Activated CD8-positive, alpha-beta memory T cell treated with anti-CD3 and anti-CD28 coated beads, Interleukin-2, amount 10 ng/mL, durations not matched to agents 7 days and 5 days (primary cell): ENCODE measurements at regions not wholly inside any gene's neighbourhood (a gene's known extent, or its start where the extent isn't known, plus 50 kb on each side); places are given as distances from the start of the nearest gene placed in this dataset.

Experiments used
- ATAC-seq: fragments of 150-1000 bp; cut with Tn5 transposase; one replicate; pipeline ENCODE4 v1.10.0; 2021; ENCODE audit warnings: moderate library complexity
- CTCF ChIA-PET: fragments of 350-600 bp; sonication (Branson Sonifier 250); formaldehyde crosslinking; loops from one replicate; lab custom pipeline; 2021; ENCODE audit warnings: antibody characterized with exemption; lab: Charles Lee
- DNase-seq: peaks from one replicate; pipeline ENCODE4 v3.0.0-alpha.2; 2020
- H3K27ac Mint-ChIP-seq: one replicate; pipeline ENCODE4 v1.8.0; 2021; ENCODE audit warnings: mild to moderate bottlenecking, mixed read lengths
- H3K27me3 Mint-ChIP-seq: one replicate; pipeline ENCODE4 v1.8.0; 2021; ENCODE audit warnings: mixed read lengths
- H3K36me3 Mint-ChIP-seq: one replicate; pipeline ENCODE4 v1.8.0; 2021; ENCODE audit warnings: mild to moderate bottlenecking, mixed read lengths
- H3K4me1 Mint-ChIP-seq: one replicate; pipeline ENCODE4 v1.8.0; 2021; ENCODE audit warnings: mixed read lengths
- H3K4me3 Mint-ChIP-seq: one replicate; pipeline ENCODE4 v1.8.0; 2021; ENCODE audit warnings: mild to moderate bottlenecking, moderate library complexity, mixed read lengths
- H3K9me3 Mint-ChIP-seq: one replicate; pipeline ENCODE4 v1.8.0; 2022; ENCODE audit warnings: low read depth, mixed read lengths

GRCh38 chr4:124948976-124949597 is 236.6 kb upstream of the ANKRD50 start:
- no peak for ATAC-seq
- Mint-ChIP-seq H3K4me3 (no peak overlapping the region), H3K4me1 (no peaks in the 10 kb centered on the region), H3K36me3 (no peaks in the 10 kb centered on the region), H3K27me3 (no peaks in the 10 kb centered on the region), H3K27ac (no peak overlapping the region), H3K9me3 (peaks cover 2% of the 10 kb centered on the region)
- DNase-seq, result no peak
- CTCF ChIA-PET, result interaction anchor here (0.7 kb wide), 1 partner anchor 37 kb away, joined by 3 read pairs; no protein-coding TSS in a partner anchor

DNA sequence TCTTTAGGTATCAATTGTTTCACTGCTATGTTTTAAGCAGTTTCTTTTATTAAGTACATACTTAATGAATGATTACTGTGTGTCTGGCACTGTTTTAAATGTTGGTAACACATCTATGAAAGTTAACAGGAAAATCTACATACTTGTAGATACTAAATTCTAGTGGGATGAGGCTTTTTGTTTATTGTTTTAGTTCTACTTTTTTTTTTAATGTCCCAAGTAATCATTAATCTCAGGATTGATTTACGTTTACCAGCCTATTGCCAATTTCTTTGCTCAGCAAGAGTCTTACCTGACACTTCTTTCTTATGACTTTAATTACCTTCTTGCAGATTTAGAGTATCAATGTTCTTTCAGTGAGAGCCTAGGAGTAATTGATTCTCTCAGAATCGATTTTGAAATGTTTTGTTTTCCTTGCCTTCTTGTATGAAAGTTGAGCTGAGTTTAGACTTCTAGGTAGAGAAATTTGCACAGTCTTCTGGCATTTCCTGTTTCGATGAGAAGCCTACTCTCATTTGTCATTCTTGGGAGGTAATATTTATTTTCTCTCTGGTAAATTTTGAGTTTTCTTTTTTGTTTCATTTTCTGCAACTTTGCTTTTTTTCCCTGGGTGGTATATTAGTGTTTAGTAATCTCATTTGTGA is 235.2 kb upstream of the ANKRD50 start:
- Mint-ChIP-seq H3K27me3 (no peaks in the 10 kb centered on the region), H3K27ac (no peak overlapping the region), H3K9me3 (peaks cover 7% of the 10 kb centered on the region), H3K4me1 (no peaks in the 10 kb centered on the region), H3K4me3 (no peak overlapping the region), H3K36me3 (no peaks in the 10 kb centered on the region)
- CTCF ChIA-PET, result no interaction called here
- ATAC-seq (no peak), DNase-seq (no peak)

DNA sequence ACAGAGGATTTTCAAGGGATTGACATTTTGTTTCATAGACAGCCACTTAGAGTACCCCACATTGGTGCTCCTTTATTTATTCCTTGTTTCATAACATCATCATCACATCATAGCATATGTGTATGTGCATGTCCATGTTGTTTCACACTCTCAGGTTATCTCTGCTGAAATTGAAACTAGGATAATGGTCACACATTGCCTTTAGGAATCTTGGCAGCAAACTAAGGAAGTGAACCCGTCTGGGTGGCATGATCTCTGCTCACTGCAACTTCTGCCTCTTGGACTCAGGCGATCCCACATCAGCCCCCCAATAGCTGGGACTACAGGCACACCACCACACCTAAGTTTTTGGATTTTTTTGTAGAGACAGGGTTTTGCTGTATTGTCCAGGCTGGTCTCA is 234.2 kb upstream of the ANKRD50 start:
- H3K36me3 Mint-ChIP-seq, result no peaks in the 10 kb centered on the region
- H3K4me3 Mint-ChIP-seq, result no peak overlapping the region
- DNase-seq, result no peak
- peaks cover 7% of the 10 kb centered on the region for H3K9me3 Mint-ChIP-seq
- no peaks in the 10 kb centered on the region for H3K4me1 Mint-ChIP-seq
- no peak overlapping the region for H3K27ac Mint-ChIP-seq
- CTCF ChIA-PET, result no interaction called here
- no peaks in the 10 kb centered on the region for H3K27me3 Mint-ChIP-seq
- no peak for ATAC-seq

- Mint-ChIP-seq H3K36me3 (no peaks in the 10 kb centered on the region), H3K9me3 (peaks cover 6% of the 10 kb centered on the region), H3K27ac (no peak overlapping the region), H3K4me1 (no peaks in the 10 kb centered on the region), H3K27me3 (no peaks in the 10 kb centered on the region), H3K4me3 (no peak overlapping the region)
- DNase-seq, result no peak
- no peak for ATAC-seq
- CTCF ChIA-PET, result no interaction called here
These were observed 232.9 kb upstream of the ANKRD50 start for GRCh38 chr4:124945422-124945821.

GRCh38 chr4:124943938-124944337 is 231.4 kb upstream of the ANKRD50 start:
- H3K36me3 Mint-ChIP-seq, result no peaks in the 10 kb centered on the region

GRCh38 chr4:124943145-124943889 is 230.8 kb upstream of the ANKRD50 start:
- no peaks in the 10 kb centered on the region for H3K4me1 Mint-ChIP-seq
- H3K36me3 Mint-ChIP-seq, result no peaks in the 10 kb centered on the region
- no peak overlapping the region for H3K4me3 Mint-ChIP-seq
- H3K27ac Mint-ChIP-seq, result no peak overlapping the region
- peaks cover 6% of the 10 kb centered on the region for H3K9me3 Mint-ChIP-seq
- H3K27me3 Mint-ChIP-seq, result no peaks in the 10 kb centered on the region
- CTCF ChIA-PET, result no interaction called here
- ATAC-seq (no peak), DNase-seq (no peak)

More at GRCh38 chr4:124943938-124944337, 231.4 kb upstream of the ANKRD50 start:
- peaks cover 6% of the 10 kb centered on the region for H3K9me3 Mint-ChIP-seq
- no peak for DNase-seq
- H3K27ac Mint-ChIP-seq, result no peak overlapping the region
- CTCF ChIA-PET, result interaction anchor here (0.9 kb wide), 1 partner anchor 22 kb away, joined by 3 read pairs; no protein-coding TSS in a partner anchor
- H3K4me3 Mint-ChIP-seq, result no peak overlapping the region
- ATAC-seq, result no peak
- no peaks in the 10 kb centered on the region for H3K27me3 Mint-ChIP-seq
- H3K4me1 Mint-ChIP-seq, result no peaks in the 10 kb centered on the region

- CTCF ChIA-PET, result no interaction called here
- no peaks in the 10 kb centered on the region for H3K36me3 Mint-ChIP-seq
- peaks cover 6% of the 10 kb centered on the region for H3K9me3 Mint-ChIP-seq
- DNase-seq (no peak), ATAC-seq (no peak)
- H3K4me1 Mint-ChIP-seq, result no peaks in the 10 kb centered on the region
- no peak overlapping the region for H3K27ac Mint-ChIP-seq
- no peak overlapping the region for H3K4me3 Mint-ChIP-seq
- no peaks in the 10 kb centered on the region for H3K27me3 Mint-ChIP-seq
These were observed 228.7 kb upstream of the ANKRD50 start for GRCh38 chr4:124941267-124941666.

DNA sequence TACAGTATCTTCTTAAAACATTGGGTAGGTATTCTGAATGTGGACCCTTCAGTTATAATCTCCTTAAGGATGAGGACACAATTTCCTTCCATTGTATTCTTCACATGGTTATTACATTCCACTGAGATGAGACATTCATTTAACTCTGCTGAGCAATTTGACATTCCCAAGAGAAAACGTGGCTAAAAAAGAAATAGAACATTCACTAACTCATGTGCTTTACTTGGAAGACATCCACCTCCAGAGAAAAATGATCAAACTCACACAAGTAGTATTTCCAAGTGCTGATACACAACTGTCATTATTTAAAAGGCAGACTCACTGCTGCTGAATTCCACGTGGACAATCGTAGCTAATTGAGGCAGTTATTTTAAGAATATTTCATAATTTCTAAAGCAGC is 227.9 kb upstream of the ANKRD50 start:
- DNase-seq (no peak), ATAC-seq (no peak)
- peaks cover 6% of the 10 kb centered on the region for H3K9me3 Mint-ChIP-seq
- H3K36me3 Mint-ChIP-seq, result no peaks in the 10 kb centered on the region
- no peak overlapping the region for H3K4me3 Mint-ChIP-seq
- CTCF ChIA-PET, result no interaction called here
- no peaks in the 10 kb centered on the region for H3K4me1 Mint-ChIP-seq
- no peaks in the 10 kb centered on the region for H3K27me3 Mint-ChIP-seq
- no peak overlapping the region for H3K27ac Mint-ChIP-seq

- DNase-seq, result no peak
- Mint-ChIP-seq H3K4me3 (no peak overlapping the region), H3K36me3 (no peaks in the 10 kb centered on the region), H3K4me1 (no peaks in the 10 kb centered on the region), H3K9me3 (peaks cover 6% of the 10 kb centered on the region), H3K27me3 (no peaks in the 10 kb centered on the region), H3K27ac (no peak overlapping the region)
- ATAC-seq, result no peak
- CTCF ChIA-PET, result no interaction called here
These were observed 227.4 kb upstream of the ANKRD50 start for GRCh38 chr4:124939908-124940307.

GRCh38 chr4:124938836-124939235 is 226.3 kb upstream of the ANKRD50 start:
- DNase-seq, result no peak
- Mint-ChIP-seq H3K4me3 (no peak overlapping the region), H3K27ac (no peak overlapping the region), H3K4me1 (no peaks in the 10 kb centered on the region), H3K9me3 (peaks cover 6% of the 10 kb centered on the region), H3K27me3 (no peaks in the 10 kb centered on the region), H3K36me3 (no peaks in the 10 kb centered on the region)
- ATAC-seq, result no peak
- CTCF ChIA-PET, result no interaction called here

DNA sequence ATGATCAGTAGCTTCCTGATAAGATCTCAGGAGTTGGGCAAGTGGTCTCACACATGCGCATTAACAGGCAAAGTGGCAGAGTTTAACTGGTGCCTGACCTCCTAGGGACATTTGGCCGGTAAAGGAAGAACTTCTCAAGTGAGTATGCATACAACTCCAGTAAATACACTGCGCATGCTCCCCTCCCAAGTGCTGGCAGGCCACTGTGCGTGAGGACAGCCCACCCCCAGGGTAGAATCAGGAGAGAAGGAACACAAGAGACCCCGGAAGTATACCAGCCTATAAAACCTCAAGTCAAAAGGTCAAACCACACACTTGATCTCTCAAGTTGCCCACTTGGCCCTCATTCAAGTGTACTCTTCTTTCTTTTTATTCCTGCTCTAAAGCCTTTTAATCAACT is 225.5 kb upstream of the ANKRD50 start:
- no peak for ATAC-seq

GRCh38 chr4:124936427-124936826 is 223.9 kb upstream of the ANKRD50 start:
- CTCF ChIA-PET, result no interaction called here
- H3K36me3 Mint-ChIP-seq, result no peaks in the 10 kb centered on the region
- H3K27ac Mint-ChIP-seq, result no peak overlapping the region
- no peaks in the 10 kb centered on the region for H3K4me1 Mint-ChIP-seq
- H3K27me3 Mint-ChIP-seq, result no peaks in the 10 kb centered on the region
- H3K9me3 Mint-ChIP-seq, result no peaks in the 10 kb centered on the region
- H3K4me3 Mint-ChIP-seq, result no peak overlapping the region
- no peak for DNase-seq
- no peak for ATAC-seq

More for the DNA sequence above, 225.5 kb upstream of the ANKRD50 start:
- Mint-ChIP-seq H3K4me3 (no peak overlapping the region), H3K9me3 (peaks cover 3% of the 10 kb centered on the region), H3K4me1 (no peaks in the 10 kb centered on the region), H3K27me3 (no peaks in the 10 kb centered on the region), H3K27ac (no peak overlapping the region), H3K36me3 (no peaks in the 10 kb centered on the region)
- CTCF ChIA-PET, result no interaction called here
- no peak for DNase-seq

- CTCF ChIA-PET, result no interaction called here
- no peaks in the 10 kb centered on the region for H3K4me1 Mint-ChIP-seq
- H3K36me3 Mint-ChIP-seq, result no peaks in the 10 kb centered on the region
- no peak overlapping the region for H3K27ac Mint-ChIP-seq
- H3K4me3 Mint-ChIP-seq, result no peak overlapping the region
- H3K9me3 Mint-ChIP-seq, result no peaks in the 10 kb centered on the region
- H3K27me3 Mint-ChIP-seq, result no peaks in the 10 kb centered on the region
- ATAC-seq (no peak), DNase-seq (no peak)
These were observed 222.4 kb upstream of the ANKRD50 start for GRCh38 chr4:124934916-124935315.

DNA sequence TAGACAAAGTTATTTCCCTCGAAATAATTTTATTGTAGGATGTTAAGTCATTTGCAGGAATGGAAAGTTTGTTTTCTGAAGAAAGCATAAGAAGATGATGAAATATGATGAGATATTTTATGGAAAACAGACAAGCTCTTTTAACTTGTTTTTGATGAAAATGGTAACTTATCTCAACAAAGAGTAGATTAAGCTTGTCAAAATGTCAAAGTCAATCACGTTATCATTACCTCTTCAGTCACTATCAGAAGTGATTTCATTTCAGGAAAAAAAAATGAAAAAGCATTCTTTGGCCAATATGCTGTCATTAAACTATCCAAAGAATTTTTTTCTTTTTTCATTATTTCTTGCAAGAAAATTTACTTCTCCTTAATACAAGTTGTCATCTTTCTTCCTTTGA is 221.0 kb upstream of the ANKRD50 start:
- ATAC-seq, result no peak
- Mint-ChIP-seq H3K9me3 (no peaks in the 10 kb centered on the region), H3K27ac (no peak overlapping the region), H3K4me3 (no peak overlapping the region), H3K4me1 (no peaks in the 10 kb centered on the region), H3K36me3 (no peaks in the 10 kb centered on the region), H3K27me3 (no peaks in the 10 kb centered on the region)
- CTCF ChIA-PET, result no interaction called here
- DNase-seq, result no peak
